BJ (cell line): ENCODE measurements at regions not wholly inside any gene's neighbourhood (a gene's known extent, or its start where the extent isn't known, plus 50 kb on each side); places are given as distances from the start of the nearest gene placed in this dataset.

Experiments used
- CTCF ChIA-PET: fragments of 350-600 bp; formaldehyde crosslinking; extraction: SDS; loops from one replicate; lab custom pipeline; 2021; ENCODE audit warnings: antibody characterized with exemption, inconsistent platforms; lab: Yijun Ruan, JAX
- POLR2A ChIA-PET: fragments of 300-600 bp; sonication (Branson Sonifier 250); formaldehyde crosslinking; extraction: SDS; loops from one replicate; lab custom pipeline; 2021; ENCODE audit warnings: antibody characterized with exemption; lab: Charles Lee
- DNase-seq: peaks from one replicate; pipeline ENCODE4 v3.0.0-alpha.2; 2011; ENCODE audit warnings: low read depth
- H3K27me3 ChIP-seq: 2 replicates; pipeline ENCODE4 v1.6.0; 2011; ENCODE audit warnings: low read length; ENCODE audit not compliant: control insufficient read depth, insufficient read depth
- H3K36me3 ChIP-seq: 2 replicates; pipeline ENCODE4 v1.5.1; 2011; ENCODE audit warnings: low read length; ENCODE audit not compliant: control insufficient read depth, insufficient read depth
- H3K4me3 ChIP-seq: 2 replicates; pipeline ENCODE4 v1.5.1; 2011; ENCODE audit warnings: low read depth, mild to moderate bottlenecking, control low read depth, low read length
- CTCF ChIP-seq: IDR thresholded peaks from 2 replicates; pipeline ENCODE4 v1.5.1; 2011; ENCODE audit warnings: low read depth, mild to moderate bottlenecking, control low read depth, inconsistent platforms, low read length, moderate library complexity; ENCODE audit not compliant: insufficient read depth

GRCh38 chr7:116128139-116128538 is 82.2 kb upstream of the TES start:
- ChIA-PET POLR2A (no interaction called here), CTCF (no interaction called here)
- H3K27me3 ChIP-seq, result no peaks in the 10 kb centered on the region
- no peaks in the 10 kb centered on the region for H3K36me3 ChIP-seq
- no peak for DNase-seq
- TF ChIP-seq CTCF, result no peak
- no peak overlapping the region for H3K4me3 ChIP-seq

GRCh38 chr7:116135306-116135705 is 75.0 kb upstream of the TES start:
- ChIA-PET POLR2A (no interaction called here), CTCF (interaction anchor here (0.6 to 2.0 kb wide), 4 partner anchors 12 to 1757 kb away, joined by 3 to 6 read pairs (median 3); no protein-coding TSS in a partner anchor)
- DNase-seq, result no peak
- Histone ChIP-seq H3K36me3 (no peaks in the 10 kb centered on the region), H3K27me3 (no peaks in the 10 kb centered on the region), H3K4me3 (no peak overlapping the region)
- TF ChIP-seq CTCF, result no peak

- POLR2A ChIA-PET, result no interaction called here
These were observed 72.0 kb upstream of the TES start for GRCh38 chr7:116138202-116138801.

GRCh38 chr7:116139007-116139406 is 71.3 kb upstream of the TES start:
- CTCF ChIA-PET, result interaction anchor here (0.6 to 2.2 kb wide), 15 partner anchors 8 to 112 kb away, joined by 3 to 16 read pairs (median 4); no protein-coding TSS in a partner anchor
- no peak for DNase-seq

More at GRCh38 chr7:116138202-116138801, 72.0 kb upstream of the TES start:
- CTCF ChIA-PET, result interaction anchor here (0.6 to 2.2 kb wide), 14 partner anchors 8 to 112 kb away, joined by 3 to 16 read pairs (median 4); no protein-coding TSS in a partner anchor
- peak; percentile 73 for TF ChIP-seq CTCF
- Histone ChIP-seq H3K27me3 (no peaks in the 10 kb centered on the region), H3K4me3 (no peak overlapping the region), H3K36me3 (no peaks in the 10 kb centered on the region)
- DNase-seq, result peak; percentile 17

GRCh38 chr7:116139807-116140206 is 70.5 kb upstream of the TES start:
- CTCF ChIA-PET, result interaction anchor here (0.6 to 2.2 kb wide), 7 partner anchors 20 to 111 kb away, joined by 3 to 16 read pairs (median 4); no protein-coding TSS in a partner anchor

More at GRCh38 chr7:116139007-116139406, 71.3 kb upstream of the TES start:
- POLR2A ChIA-PET, result no interaction called here
- TF ChIP-seq CTCF, result no peak
- no peak overlapping the region for H3K4me3 ChIP-seq
- no peaks in the 10 kb centered on the region for H3K27me3 ChIP-seq
- no peaks in the 10 kb centered on the region for H3K36me3 ChIP-seq

More at GRCh38 chr7:116139807-116140206, 70.5 kb upstream of the TES start:
- TF ChIP-seq CTCF, result no peak
- POLR2A ChIA-PET, result no interaction called here
- no peak for DNase-seq
- no peaks in the 10 kb centered on the region for H3K27me3 ChIP-seq
- H3K4me3 ChIP-seq, result no peak overlapping the region
- H3K36me3 ChIP-seq, result no peaks in the 10 kb centered on the region
